ENCODE measurements at regions not wholly inside any gene's neighbourhood (a gene's known extent, or its start where the extent isn't known, plus 50 kb on each side); places are given as distances from the start of the nearest gene placed in this dataset.

GRCh38 chr13:34044660-34045080 is 226.7 kb downstream of the RFC3 start:
- TF ChIP-seq POLR2A (IDR thresholded peaks at IDR 0.05): no peak
- TF ChIP-seq, protein P1, sequence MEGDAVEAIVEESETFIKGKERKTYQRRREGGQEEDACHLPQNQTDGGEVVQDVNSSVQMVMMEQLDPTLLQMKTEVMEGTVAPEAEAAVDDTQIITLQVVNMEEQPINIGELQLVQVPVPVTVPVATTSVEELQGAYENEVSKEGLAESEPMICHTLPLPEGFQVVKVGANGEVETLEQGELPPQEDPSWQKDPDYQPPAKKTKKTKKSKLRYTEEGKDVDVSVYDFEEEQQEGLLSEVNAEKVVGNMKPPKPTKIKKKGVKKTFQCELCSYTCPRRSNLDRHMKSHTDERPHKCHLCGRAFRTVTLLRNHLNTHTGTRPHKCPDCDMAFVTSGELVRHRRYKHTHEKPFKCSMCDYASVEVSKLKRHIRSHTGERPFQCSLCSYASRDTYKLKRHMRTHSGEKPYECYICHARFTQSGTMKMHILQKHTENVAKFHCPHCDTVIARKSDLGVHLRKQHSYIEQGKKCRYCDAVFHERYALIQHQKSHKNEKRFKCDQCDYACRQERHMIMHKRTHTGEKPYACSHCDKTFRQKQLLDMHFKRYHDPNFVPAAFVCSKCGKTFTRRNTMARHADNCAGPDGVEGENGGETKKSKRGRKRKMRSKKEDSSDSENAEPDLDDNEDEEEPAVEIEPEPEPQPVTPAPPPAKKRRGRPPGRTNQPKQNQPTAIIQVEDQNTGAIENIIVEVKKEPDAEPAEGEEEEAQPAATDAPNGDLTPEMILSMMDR (IDR thresholded peaks at IDR 0.05): no peak

Data from esophagus squamous epithelium (tissue), 4 donors.